Transverse colon (tissue), 3 donors: ENCODE measurements at regions not wholly inside any gene's neighbourhood (a gene's known extent, or its start where the extent isn't known, plus 50 kb on each side); places are given as distances from the start of the nearest gene placed in this dataset.

Source experiments
- CTCF ChIP-seq, 5 experiments: fragments of 200-600 bp in 3 of 5; fragments of 450-650 bp in 2 of 5; sonication (generic) in 3 of 5; IDR thresholded peaks; 1 replicate in 2 of 5; 2 replicates in 3 of 5; pipeline ENCODE4 v1.5.1; 2016 to 2017; ENCODE audit warnings: antibody characterized with exemption in 5 of 5, inconsistent platforms in 3 of 5, mild to moderate bottlenecking in 2 of 5, moderate library complexity in 1 of 5
- EP300 ChIP-seq: sonication (generic); formaldehyde crosslinking; IDR thresholded peaks from one replicate; pipeline ENCODE4 v1.6.1; 2017; ENCODE audit warnings: antibody characterized with exemption, low read depth
- POLR2A ChIP-seq: fragments of 450-650 bp; IDR thresholded peaks from one replicate; pipeline ENCODE4 v1.6.1; 2016; ENCODE audit warnings: antibody characterized with exemption, mild to moderate bottlenecking, moderate library complexity

- TF ChIP-seq CTCF (IDR thresholded peaks at IDR 0.05) (no peak), EP300 (no peak), POLR2A (no peak)
These were observed 95.8 kb downstream of the ERMARD start for GRCh38 chr6:169847141-169847674.
